Keratinocyte (primary cell): ENCODE measurements at regions not wholly inside any gene's neighbourhood (a gene's known extent, or its start where the extent isn't known, plus 50 kb on each side); places are given as distances from the start of the nearest gene placed in this dataset.
A peak's percentile ranks its signal among the peaks of the same experiment; 100 is the strongest.

ENCODE experiments used
- DNase-seq: peaks from one replicate; pipeline ENCODE4 v3.0.0-alpha.2; 2011; ENCODE audit warnings: low read depth, missing footprints, low spot score
- FAIRE-seq: peaks from 2 replicates; lab custom pipeline; 2011; peaks lifted over from hg19 to GRCh38; lab: Jason Lieb, UNC
- H2AFZ ChIP-seq: 2 replicates; pipeline ENCODE4 v1.6.0; 2012; ENCODE audit warnings: low read length, control low read depth, inconsistent platforms; ENCODE audit not compliant: control insufficient read depth
- H3K27ac ChIP-seq: 2 replicates; pipeline ENCODE4 v1.5.1; 2011; ENCODE audit warnings: low read length; ENCODE audit not compliant: control insufficient read depth, insufficient read depth
- H3K27me3 ChIP-seq: 3 replicates; pipeline ENCODE4 v1.6.0; 2011; ENCODE audit warnings: low read length; ENCODE audit not compliant: control insufficient read depth, insufficient read depth; ENCODE audit errors: extremely low read depth
- H3K36me3 ChIP-seq, 2 experiments: 2 replicates in 1 of 2; 3 replicates in 1 of 2; pipeline ENCODE4 v1.5.1; 2011; ENCODE audit warnings: low read length in 2 of 2, mild to moderate bottlenecking in 1 of 2; ENCODE audit not compliant: control insufficient read depth in 2 of 2, insufficient read depth in 2 of 2; ENCODE audit errors: extremely low read depth in 1 of 2
- H3K4me1 ChIP-seq: 3 replicates; pipeline ENCODE4 v1.5.1; 2011; ENCODE audit warnings: low read length; ENCODE audit not compliant: control insufficient read depth, insufficient read depth; ENCODE audit errors: extremely low read depth
- H3K4me2 ChIP-seq: 3 replicates; pipeline ENCODE4 v1.6.0; 2011; ENCODE audit warnings: low read depth, low read length; ENCODE audit not compliant: control insufficient read depth, insufficient read depth; ENCODE audit errors: extremely low read depth
- H3K4me3 ChIP-seq, 3 experiments: fragments of 200-600 bp in 1 of 3; sonication (generic) in 1 of 3; 2 replicates in 2 of 3; 3 replicates in 1 of 3; pipeline ENCODE4 v1.5.1; 2011 to 2016; ENCODE audit warnings: low read length in 3 of 3, mild to moderate bottlenecking in 3 of 3, control low read depth in 2 of 3, inconsistent platforms in 1 of 3, low read depth in 1 of 3, mixed read lengths in 1 of 3, mixed run types in 1 of 3, moderate library complexity in 1 of 3; ENCODE audit not compliant: control insufficient read depth in 2 of 3, insufficient read depth in 2 of 3; ENCODE audit errors: extremely low read depth in 1 of 3
- H3K79me2 ChIP-seq: 2 replicates; pipeline ENCODE4 v1.6.0; 2012; ENCODE audit warnings: low read length; ENCODE audit not compliant: control insufficient read depth, insufficient read depth
- H3K9ac ChIP-seq: 3 replicates; pipeline ENCODE4 v1.6.0; 2011; ENCODE audit warnings: low read length; ENCODE audit not compliant: control insufficient read depth, insufficient read depth; ENCODE audit errors: extremely low read depth
- H3K9me1 ChIP-seq: 3 replicates; pipeline ENCODE4 v1.6.0; 2011; ENCODE audit warnings: low read length; ENCODE audit not compliant: control insufficient read depth, insufficient read depth; ENCODE audit errors: extremely low read depth
- H3K9me3 ChIP-seq: 2 replicates; pipeline ENCODE4 v1.5.1; 2012; ENCODE audit warnings: low read depth, low read length; ENCODE audit not compliant: control insufficient read depth
- H4K20me1 ChIP-seq: 3 replicates; pipeline ENCODE4 v1.6.0; 2011; ENCODE audit warnings: low read length; ENCODE audit not compliant: control insufficient read depth, insufficient read depth; ENCODE audit errors: extremely low read depth
- CTCF ChIP-seq, 3 experiments: IDR thresholded peaks in 1 of 3; conservative IDR thresholded peaks in 1 of 3; optimal IDR thresholded peaks in 1 of 3; 2 replicates in 2 of 3; 3 replicates in 1 of 3; pipeline versions ENCODE3 to v1.5.1; 2011; ENCODE audit warnings: low read length in 3 of 3, mild to moderate bottlenecking in 3 of 3, moderate library complexity in 2 of 3, control low read depth in 1 of 3, inconsistent platforms in 1 of 3; ENCODE audit not compliant: insufficient read depth in 2 of 3; ENCODE audit errors: extremely low read depth in 1 of 3
- EZH2 ChIP-seq: IDR thresholded peaks from one replicate; pipeline ENCODE4 v1.6.1; 2012; ENCODE audit warnings: inconsistent platforms, mild to moderate bottlenecking, low read length, moderate library complexity
- dilution Hi-C: fragments of 300-500 bp; cut with MboI; formaldehyde crosslinking; loops from one replicate; pipeline ENCODE4 v1.7.0; 2020; ENCODE audit warnings: low sequenced_read_pairs; ENCODE audit not compliant: extremely low pct_ligation_motif_present

GRCh38 chr14:98542316-98542715 is 729.7 kb downstream of the BCL11B start:
- Histone ChIP-seq H3K4me2 (no peak overlapping the region), H3K27ac (no peak overlapping the region), H3K9me1 (no peaks in the 10 kb centered on the region), H3K9me3 (no peaks in the 10 kb centered on the region), H3K36me3 (no peaks in the 10 kb centered on the region), H3K79me2 (no peaks in the 10 kb centered on the region), H3K4me3 (no peak overlapping the region), H3K9ac (no peak overlapping the region), H3K27me3 (no peaks in the 10 kb centered on the region), H2AFZ (no peak overlapping the region), H4K20me1 (no peaks in the 10 kb centered on the region), H3K4me1 (no peaks in the 10 kb centered on the region)
- DNase-seq (no peak), FAIRE-seq (peak; percentile 13)
- TF ChIP-seq EZH2 (no peak), CTCF (optimal IDR thresholded peaks at IDR 0.05 in 1 of 3, IDR thresholded peaks at IDR 0.05 in 1 of 3, conservative IDR thresholded peaks at IDR 0.05 in 1 of 3; ENCODE audit: extremely low read depth in 1 of 3, insufficient read depth in 2 of 3, low read length in 3 of 3) (no peak)
- dilution Hi-C loops, result no loop called here

GRCh38 chr14:98543074-98543473 is 728.9 kb downstream of the BCL11B start:
- no peaks in the 10 kb centered on the region for H3K36me3 ChIP-seq
- no peaks in the 10 kb centered on the region for H3K79me2 ChIP-seq
- H3K4me2 ChIP-seq, result no peak overlapping the region
- no peak overlapping the region for H2AFZ ChIP-seq
- no peaks in the 10 kb centered on the region for H4K20me1 ChIP-seq
- H3K9me3 ChIP-seq, result no peaks in the 10 kb centered on the region
- H3K27me3 ChIP-seq, result no peaks in the 10 kb centered on the region
- no peak overlapping the region for H3K9ac ChIP-seq
- H3K4me3 ChIP-seq, result no peak overlapping the region
- H3K27ac ChIP-seq, result no peak overlapping the region
- no peak for DNase-seq
- H3K4me1 ChIP-seq, result no peaks in the 10 kb centered on the region
- TF ChIP-seq CTCF (optimal IDR thresholded peaks at IDR 0.05 in 1 of 3, IDR thresholded peaks at IDR 0.05 in 1 of 3, conservative IDR thresholded peaks at IDR 0.05 in 1 of 3; ENCODE audit: extremely low read depth in 1 of 3, insufficient read depth in 2 of 3, low read length in 3 of 3), result no peak
- TF ChIP-seq EZH2, result no peak
- dilution Hi-C loops, result no loop called here
- H3K9me1 ChIP-seq, result no peaks in the 10 kb centered on the region
- no peak for FAIRE-seq
